A549 (cell line): ENCODE measurements at regions not wholly inside any gene's neighbourhood (a gene's known extent, or its start where the extent isn't known, plus 50 kb on each side); places are given as distances from the start of the nearest gene placed in this dataset.

Experiments used
- ATAC-seq, 2 experiments: fragments of 200-7000 bp in 1 of 2; fragments of >200 bp in 1 of 2; cut with Nextera tagmentation in 1 of 2; cut with Tn5 transposase in 1 of 2; 3 replicates each; pipeline versions ENCODE4 v1.8.0 to v1.9.1; 2018 to 2020; ENCODE audit warnings: mild to moderate bottlenecking in 1 of 2, moderate library complexity in 1 of 2
- CTCF ChIA-PET: fragments of 300-600 bp; sonication (Branson Sonifier 250); formaldehyde crosslinking; extraction: SDS; loops from one replicate; lab custom pipeline; 2021; ENCODE audit warnings: antibody characterized with exemption, inconsistent platforms; lab: Yijun Ruan, JAX
- POLR2A ChIA-PET: fragments of 350-600 bp; formaldehyde crosslinking; extraction: SDS; loops from one replicate; lab custom pipeline; 2021; ENCODE audit warnings: antibody characterized with exemption, inconsistent platforms; lab: Yijun Ruan, JAX
- DNase-seq, 2 experiments: peaks; one replicate each; pipeline versions ENCODE4 v3.0.0 to v3.0.0-alpha.2; 2011 to 2016; ENCODE audit warnings: low read depth in 1 of 2, low spot score in 1 of 2
- FAIRE-seq: peaks from 2 replicates; lab custom pipeline; 2011; peaks lifted over from hg19 to GRCh38; lab: Jason Lieb, UNC
- H3K27ac ChIP-seq, 2 experiments: fragments of >200 bp; sonication (Bioruptor Twin); formaldehyde crosslinking; 3 replicates each; pipeline ENCODE4 v1.5.1; 2016 to 2017
- H3K4me1 ChIP-seq: fragments of >200 bp; sonication (Bioruptor Twin); formaldehyde crosslinking; 3 replicates; pipeline ENCODE4 v1.6.1; 2016
- H3K4me2 ChIP-seq: fragments of >200 bp; sonication (Bioruptor Twin); formaldehyde crosslinking; 3 replicates; pipeline ENCODE4 v1.6.1; 2016
- H3K4me3 ChIP-seq: fragments of >200 bp; sonication (Bioruptor Twin); formaldehyde crosslinking; 3 replicates; pipeline ENCODE4 v1.5.1; 2016
- H3K9me3 ChIP-seq: fragments of >200 bp; sonication (Bioruptor Twin); formaldehyde crosslinking; 3 replicates; pipeline ENCODE4 v1.6.1; 2016
- EHMT2 ChIP-seq: fragments of 200-600 bp; sonication (generic); IDR thresholded peaks from 2 replicates; pipeline ENCODE4 v1.6.1; 2016; ENCODE audit warnings: antibody characterized with exemption, low read depth, mild to moderate bottlenecking, moderate library complexity
- HEYL ChIP-seq: fragments of 250-450 bp; sonication (Bioruptor Pico); IDR thresholded peaks from 2 replicates; pipeline ENCODE4 v1.8.0; 2021; ENCODE audit warnings: mild to moderate bottlenecking, moderate library complexity
- HOXA7 ChIP-seq: fragments of 250-450 bp; sonication (Bioruptor Pico); IDR thresholded peaks from 2 replicates; pipeline ENCODE4 v1.5.0; 2020; ENCODE audit warnings: mild to moderate bottlenecking, moderate library complexity
- KDM5A ChIP-seq: fragments of 200-600 bp; sonication (generic); IDR thresholded peaks from 2 replicates; pipeline ENCODE4 v1.6.1; 2016; ENCODE audit warnings: antibody characterized with exemption, mild to moderate bottlenecking
- MAZ ChIP-seq: fragments of 150-350 bp; IDR thresholded peaks from 2 replicates; pipeline ENCODE4 v1.6.1; 2014; ENCODE audit warnings: antibody characterized with exemption, low read depth, low read length, borderline replicate concordance
- MYC ChIP-seq: IDR thresholded peaks from 2 replicates; pipeline ENCODE4 v1.6.1; 2012; ENCODE audit warnings: mild to moderate bottlenecking, inconsistent platforms, low read length, improper control_type of control experiment, borderline replicate concordance
- NR3C1 ChIP-seq: fragments of >200 bp; sonication (Bioruptor Twin); formaldehyde crosslinking; IDR thresholded peaks from 3 replicates; pipeline ENCODE4 v1.6.1; 2017
- POLR2AphosphoS2 ChIP-seq: conservative IDR thresholded peaks from 2 replicates; pipeline ENCODE4 v1.6.1; 2012; ENCODE audit warnings: low read length, improper control_type of control experiment, inconsistent platforms
- RNF2 ChIP-seq: fragments of 200-600 bp; sonication (generic); IDR thresholded peaks from 2 replicates; pipeline ENCODE4 v1.6.1; 2016; ENCODE audit warnings: low read depth, mild to moderate bottlenecking, antibody characterized with exemption, moderate library complexity, borderline replicate concordance
- SMC3 ChIP-seq: fragments of >200 bp; sonication (Bioruptor Twin); formaldehyde crosslinking; IDR thresholded peaks from 3 replicates; pipeline ENCODE4 v1.6.1; 2018; ENCODE audit warnings: inconsistent platforms
- SREBF2 ChIP-seq: fragments of 450-650 bp; IDR thresholded peaks from 2 replicates; pipeline ENCODE4 v1.6.1; 2014; ENCODE audit warnings: mild to moderate bottlenecking, moderate library complexity
- TFCP2L1 ChIP-seq: fragments of 250-450 bp; sonication (Bioruptor Pico); IDR thresholded peaks from 2 replicates; pipeline ENCODE4 v1.5.0; 2021; ENCODE audit warnings: mild to moderate bottlenecking
- TP53 ChIP-seq: fragments of 250-450 bp; sonication (Bioruptor Pico); IDR thresholded peaks from 2 replicates; pipeline ENCODE4 v1.5.0; 2021; ENCODE audit warnings: mild to moderate bottlenecking, moderate library complexity
- WGBS: methylation state at CpG from one replicate; pipeline ENCODE4 v1.1.6; 2017; ENCODE audit errors: missing lambda C conversion rate; 5-methylcytosine and 5-hydroxymethylcytosine counted together
- TF ChIP-seq, protein P1 (sequence below): IDR thresholded peaks from 2 replicates; pipeline ENCODE4 v1.6.1; 2012
- TF ChIP-seq, protein P2 (sequence below): fragments of 450-650 bp; IDR thresholded peaks from 2 replicates; pipeline ENCODE4 v1.6.1; 2014; ENCODE audit warnings: antibody characterized with exemption
- TF ChIP-seq, protein P3 (sequence below): fragments of 150-350 bp; IDR thresholded peaks from 2 replicates; pipeline ENCODE4 v1.6.1; 2014; ENCODE audit warnings: low read depth, mild to moderate bottlenecking, low read length

DNA sequence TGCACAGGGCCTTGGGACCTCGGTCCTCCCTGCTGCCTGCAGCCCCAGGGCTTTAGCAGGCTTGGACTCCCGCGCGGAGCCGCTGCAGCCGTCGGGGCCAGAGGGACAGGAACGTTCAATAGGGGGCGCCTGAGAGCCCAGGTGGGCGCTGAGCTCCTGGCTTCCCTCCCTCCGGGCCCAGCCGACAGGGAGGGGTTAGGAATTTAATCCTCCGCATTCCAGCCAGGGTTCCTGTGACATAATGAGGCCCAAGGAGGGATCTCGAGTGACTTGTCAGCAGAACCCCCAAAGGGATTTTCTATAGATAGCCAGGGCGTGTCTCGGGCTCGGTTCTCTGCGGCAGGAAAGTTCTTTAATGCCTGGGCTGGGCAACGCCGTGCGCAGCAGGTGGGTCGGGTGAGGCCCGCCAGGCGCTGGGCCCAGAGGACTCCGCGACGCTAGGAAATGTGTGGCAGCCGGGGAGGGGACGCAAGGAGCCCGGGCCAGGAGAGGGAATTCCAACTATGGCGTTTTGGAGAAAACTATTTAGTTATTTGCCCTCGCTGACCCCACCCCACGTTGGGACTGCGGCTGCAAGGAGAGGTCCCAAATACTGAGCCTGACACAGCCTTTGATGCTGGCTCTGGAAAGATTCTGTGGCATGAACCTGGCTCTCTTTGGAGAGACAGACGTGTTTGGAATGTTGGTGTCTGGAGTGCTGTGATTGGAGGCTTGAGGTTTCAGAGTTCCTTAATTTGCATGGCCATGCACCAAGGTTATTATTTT, 285.2 kb upstream of the GATB start (continued):
- TF ChIP-seq, protein P1, sequence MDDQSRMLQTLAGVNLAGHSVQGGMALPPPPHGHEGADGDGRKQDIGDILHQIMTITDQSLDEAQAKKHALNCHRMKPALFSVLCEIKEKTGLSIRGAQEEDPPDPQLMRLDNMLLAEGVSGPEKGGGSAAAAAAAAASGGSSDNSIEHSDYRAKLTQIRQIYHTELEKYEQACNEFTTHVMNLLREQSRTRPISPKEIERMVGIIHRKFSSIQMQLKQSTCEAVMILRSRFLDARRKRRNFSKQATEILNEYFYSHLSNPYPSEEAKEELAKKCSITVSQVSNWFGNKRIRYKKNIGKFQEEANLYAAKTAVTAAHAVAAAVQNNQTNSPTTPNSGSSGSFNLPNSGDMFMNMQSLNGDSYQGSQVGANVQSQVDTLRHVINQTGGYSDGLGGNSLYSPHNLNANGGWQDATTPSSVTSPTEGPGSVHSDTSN = no peak
- peak; percentile 44; the same call in 2 of the 3 replicates for TF ChIP-seq SMC3
- TF ChIP-seq TFCP2L1 (CRISPR knock-in tag) = no peak

DNA sequence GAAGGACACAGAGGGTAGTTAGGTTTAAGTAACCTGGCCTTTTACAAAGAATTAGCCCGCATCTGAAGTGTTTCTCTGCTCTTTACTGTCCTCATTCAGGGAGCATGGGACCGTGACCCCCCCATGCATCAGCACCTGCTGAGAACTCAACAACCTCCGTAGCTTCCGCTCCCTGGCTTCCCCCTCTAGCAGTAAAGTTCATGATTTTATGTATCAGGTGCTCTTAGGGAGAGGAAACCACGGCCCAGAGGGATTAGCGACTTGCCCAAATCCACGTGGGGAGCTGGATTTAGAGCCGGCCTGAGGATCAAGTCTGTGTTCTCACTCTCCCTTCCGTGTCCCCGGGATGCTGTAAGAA, 284.6 kb upstream of the GATB start:
- Histone ChIP-seq H3K4me1 (no peaks in the 10 kb centered on the region; the same call in 2 of the 3 replicates), H3K9me3 (peaks cover 3% of the 10 kb centered on the region; the same call in 1 of the 3 replicates), H3K4me3 (no peak overlapping the region; the same call in 2 of the 3 replicates), H3K4me2 (peak overlapping the region; percentile 72), H3K27ac (no peak overlapping the region)
- ChIA-PET POLR2A (no interaction called here), CTCF (interaction anchor here (1.0 to 1.4 kb wide), 2 partner anchors 13 to 37 kb away, joined by 3 read pairs; no protein-coding TSS in a partner anchor)
- DNase-seq (no peak), ATAC-seq (no peak), FAIRE-seq (no peak)
- TF ChIP-seq, protein P1 = no peak
- TF ChIP-seq HOXA7 (CRISPR knock-in tag) (no peak), MAZ (no peak), NR3C1 (no peak), EHMT2 (no peak), SREBF2 (no peak), HEYL (CRISPR knock-in tag) (no peak), POLR2AphosphoS2 (no peak)
- 38% methylated on average over 10 of the region's 10 CpGs for WGBS

DNA sequence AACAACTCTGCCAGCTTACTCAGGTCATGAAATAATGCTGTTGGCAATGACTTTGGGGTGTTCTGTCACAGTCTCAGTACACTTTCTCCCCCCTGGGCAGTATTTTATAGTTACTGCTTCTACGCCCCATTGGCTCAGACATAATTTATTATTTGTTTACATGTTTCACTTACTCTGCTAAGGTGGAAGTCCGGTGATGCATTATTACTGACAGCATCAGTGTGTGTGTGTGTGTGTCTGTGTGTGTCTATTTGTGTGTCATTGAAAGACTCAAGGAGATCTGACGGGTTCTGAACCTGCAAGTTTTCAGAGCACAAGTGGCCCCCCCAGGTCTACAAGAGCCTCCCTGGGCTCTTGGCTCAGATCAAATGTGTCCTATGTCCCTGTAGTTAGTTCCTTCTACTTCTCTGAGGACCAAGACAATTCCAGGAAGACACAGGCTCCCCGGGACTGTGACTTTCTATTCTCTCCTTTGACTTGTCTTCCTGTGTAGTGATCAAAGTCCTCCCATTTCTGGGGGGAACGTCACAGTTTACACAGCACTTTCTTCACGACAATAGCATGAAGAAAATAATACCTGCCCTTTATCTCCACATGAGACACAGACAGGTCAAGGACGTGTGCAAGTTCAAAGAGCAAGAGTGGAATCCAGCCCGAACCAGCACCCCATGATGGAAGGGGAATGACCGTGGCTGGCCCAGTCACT, 283.7 kb upstream of the GATB start:
- Histone ChIP-seq H3K4me1 (no peaks in the 10 kb centered on the region; the same call in 2 of the 3 replicates), H3K4me3 (no peak overlapping the region), H3K4me2 (no peak overlapping the region), H3K9me3 (peaks cover 3% of the 10 kb centered on the region; the same call in 1 of the 3 replicates)
- POLR2A ChIA-PET = no interaction called here
- no peak for ATAC-seq
- DNase-seq = no peak
- WGBS = 64% methylated on average over 9 of the region's 9 CpGs
- CTCF ChIA-PET = interaction anchor here (1.4 kb wide), 1 partner anchor 12 kb away, joined by 3 read pairs; no protein-coding TSS in a partner anchor
- no peak for TF ChIP-seq MYC
- no peak for TF ChIP-seq KDM5A
- TF ChIP-seq MAZ = no peak
- TF ChIP-seq, protein P2, sequence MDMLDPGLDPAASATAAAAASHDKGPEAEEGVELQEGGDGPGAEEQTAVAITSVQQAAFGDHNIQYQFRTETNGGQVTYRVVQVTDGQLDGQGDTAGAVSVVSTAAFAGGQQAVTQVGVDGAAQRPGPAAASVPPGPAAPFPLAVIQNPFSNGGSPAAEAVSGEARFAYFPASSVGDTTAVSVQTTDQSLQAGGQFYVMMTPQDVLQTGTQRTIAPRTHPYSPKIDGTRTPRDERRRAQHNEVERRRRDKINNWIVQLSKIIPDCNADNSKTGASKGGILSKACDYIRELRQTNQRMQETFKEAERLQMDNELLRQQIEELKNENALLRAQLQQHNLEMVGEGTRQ = no peak
- no peak for TF ChIP-seq RNF2
- no peak for TF ChIP-seq TP53 (CRISPR knock-in tag)
- TF ChIP-seq, protein P3, sequence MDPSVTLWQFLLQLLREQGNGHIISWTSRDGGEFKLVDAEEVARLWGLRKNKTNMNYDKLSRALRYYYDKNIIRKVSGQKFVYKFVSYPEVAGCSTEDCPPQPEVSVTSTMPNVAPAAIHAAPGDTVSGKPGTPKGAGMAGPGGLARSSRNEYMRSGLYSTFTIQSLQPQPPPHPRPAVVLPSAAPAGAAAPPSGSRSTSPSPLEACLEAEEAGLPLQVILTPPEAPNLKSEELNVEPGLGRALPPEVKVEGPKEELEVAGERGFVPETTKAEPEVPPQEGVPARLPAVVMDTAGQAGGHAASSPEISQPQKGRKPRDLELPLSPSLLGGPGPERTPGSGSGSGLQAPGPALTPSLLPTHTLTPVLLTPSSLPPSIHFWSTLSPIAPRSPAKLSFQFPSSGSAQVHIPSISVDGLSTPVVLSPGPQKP = no peak
- TF ChIP-seq, all 56 proteins: peak for 0
- FAIRE-seq = no peak
- no peak overlapping the region for H3K27ac ChIP-seq
